GM12891 (cell line): ENCODE measurements at regions not wholly inside any gene's neighbourhood (a gene's known extent, or its start where the extent isn't known, plus 50 kb on each side); places are given as distances from the start of the nearest gene placed in this dataset.
"Not testable (repeated sequence)": the region's sequence is repeated elsewhere in the genome, so short reads cannot be mapped to it uniquely, and the experiment has no call there.

Source experiments
- DNase-seq: peaks from one replicate; pipeline ENCODE4 v3.0.0; 2011; ENCODE audit warnings: low spot score; ENCODE audit not compliant: insufficient read length
- FAIRE-seq: peaks from 2 replicates; lab custom pipeline; 2011; peaks lifted over from hg19 to GRCh38; lab: Jason Lieb, UNC
- PAX5 ChIP-seq: IDR thresholded peaks from 2 replicates; pipeline ENCODE4 v1.6.1; 2011; ENCODE audit warnings: low read length, moderate library complexity, mild to moderate bottlenecking; ENCODE audit not compliant: insufficient read depth, severe bottlenecking
- POLR2A ChIP-seq: IDR thresholded peaks from 2 replicates; pipeline ENCODE4 v1.6.1; 2011; ENCODE audit warnings: low read depth, low read length, control low read depth
- POLR2AphosphoS5 ChIP-seq: IDR thresholded peaks from 2 replicates; pipeline ENCODE4 v1.6.1; 2011; ENCODE audit warnings: low read depth, low read length, control low read depth
- POU2F2 ChIP-seq: IDR thresholded peaks from 2 replicates; pipeline ENCODE4 v1.6.1; 2011; ENCODE audit warnings: low read depth, mild to moderate bottlenecking, control low read depth, low read length, moderate library complexity
- SPI1 ChIP-seq: IDR thresholded peaks from 2 replicates; pipeline ENCODE4 v1.6.1; 2011; ENCODE audit warnings: low read depth, low read length, control low read depth
- TAF1 ChIP-seq: IDR thresholded peaks from 2 replicates; pipeline ENCODE4 v1.6.1; 2011; ENCODE audit warnings: low read depth, low read length, control low read depth

DNA sequence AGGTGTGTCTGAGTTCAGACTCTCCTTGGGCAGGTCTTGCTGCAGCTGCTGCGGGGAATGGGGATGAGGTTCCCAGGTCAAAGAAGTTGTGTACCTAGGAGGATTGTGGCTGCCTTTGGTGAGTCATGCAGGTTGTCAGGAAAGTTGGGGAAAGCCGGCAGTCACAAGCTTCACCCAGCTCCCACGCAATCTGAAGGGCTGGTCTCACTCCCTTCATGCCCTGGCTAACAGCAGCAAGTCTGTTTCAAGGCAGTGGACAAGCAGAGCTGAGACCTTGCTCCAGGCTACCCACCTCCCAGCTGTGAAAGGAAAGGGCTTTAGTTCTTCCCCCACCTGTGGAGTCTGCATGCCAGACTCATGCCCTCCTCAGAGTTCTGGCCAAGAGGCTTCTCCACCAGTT, 287.2 kb downstream of the DTHD1 start:
- peak; percentile 5 for FAIRE-seq
- DNase-seq: no peak
- no peak for TF ChIP-seq POLR2A
- TF ChIP-seq POU2F2: no peak
- TF ChIP-seq PAX5: no peak

DNA sequence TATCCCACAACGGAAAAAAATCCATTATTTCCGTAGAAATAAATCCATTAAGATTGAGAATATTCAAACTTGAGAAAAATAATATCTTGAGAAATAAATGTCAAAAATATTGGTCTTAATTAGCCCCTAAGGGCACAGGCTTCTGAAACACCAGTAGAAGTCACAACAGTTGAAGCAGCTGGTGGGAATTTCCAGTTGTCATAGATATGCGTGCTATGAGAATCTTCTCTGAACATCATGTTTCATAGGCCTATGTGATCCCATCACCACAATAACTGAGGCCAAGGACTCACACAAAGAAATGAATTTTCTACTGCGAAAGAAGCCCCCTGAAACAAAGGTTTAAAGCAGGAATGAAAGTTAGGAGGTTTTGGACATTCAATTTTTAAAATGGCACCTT, 292.0 kb downstream of the DTHD1 start:
- TF ChIP-seq TAF1 (no peak), SPI1 (no peak), POLR2A (no peak), POU2F2 (no peak), POLR2AphosphoS5 (no peak), PAX5 (no peak)
- DNase-seq: no peak
- no peak for FAIRE-seq

DNA sequence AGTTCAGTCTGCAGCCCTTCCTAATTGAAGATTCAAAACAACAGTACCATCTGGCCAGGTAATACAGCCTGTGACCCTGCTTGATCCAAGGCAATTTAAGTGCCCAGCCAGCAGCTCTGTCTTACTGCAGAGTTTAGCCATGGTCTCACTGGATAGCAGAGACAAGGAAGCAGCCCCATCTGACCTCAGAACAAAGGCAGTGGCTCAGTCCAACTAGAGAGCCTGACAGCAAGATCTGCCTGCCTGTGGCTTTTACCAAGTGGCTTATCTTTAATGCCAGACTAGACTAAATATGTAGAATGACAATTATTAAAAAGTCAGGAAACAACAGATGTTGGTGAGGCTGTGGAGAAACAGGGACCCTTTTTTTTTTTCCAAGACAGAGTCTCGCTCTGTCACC, 293.4 kb downstream of the DTHD1 start:
- FAIRE-seq (no peak), DNase-seq (no peak)
- no peak for TF ChIP-seq PAX5
- TF ChIP-seq POLR2A: no peak
- no peak for TF ChIP-seq POU2F2
- no peak for TF ChIP-seq POLR2AphosphoS5
- TF ChIP-seq TAF1: no peak
- TF ChIP-seq SPI1: no peak

DNA sequence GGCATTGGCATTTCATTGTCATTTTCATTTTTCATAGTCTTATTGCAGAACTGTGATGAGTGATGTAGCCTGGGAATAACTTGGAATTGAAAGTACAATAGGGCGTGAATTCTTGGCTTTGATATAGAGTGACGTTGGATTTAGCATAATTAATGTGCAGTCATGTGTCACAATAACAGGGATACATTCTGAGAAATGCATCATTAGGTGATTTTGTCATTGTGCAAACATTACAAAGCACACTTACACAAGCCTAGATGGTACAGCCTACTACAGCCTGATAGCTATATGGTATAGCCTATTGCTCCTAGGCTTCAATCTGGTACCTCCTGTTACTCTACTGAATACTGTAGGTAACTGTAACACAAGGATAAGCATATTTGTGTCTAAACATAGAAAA, 300.8 kb downstream of the DTHD1 start:
- FAIRE-seq (no peak), DNase-seq (no peak)
- TF ChIP-seq PAX5 (no peak), POU2F2 (no peak), POLR2A (no peak), POLR2AphosphoS5 (no peak), TAF1 (no peak), SPI1 (no peak)

DNA sequence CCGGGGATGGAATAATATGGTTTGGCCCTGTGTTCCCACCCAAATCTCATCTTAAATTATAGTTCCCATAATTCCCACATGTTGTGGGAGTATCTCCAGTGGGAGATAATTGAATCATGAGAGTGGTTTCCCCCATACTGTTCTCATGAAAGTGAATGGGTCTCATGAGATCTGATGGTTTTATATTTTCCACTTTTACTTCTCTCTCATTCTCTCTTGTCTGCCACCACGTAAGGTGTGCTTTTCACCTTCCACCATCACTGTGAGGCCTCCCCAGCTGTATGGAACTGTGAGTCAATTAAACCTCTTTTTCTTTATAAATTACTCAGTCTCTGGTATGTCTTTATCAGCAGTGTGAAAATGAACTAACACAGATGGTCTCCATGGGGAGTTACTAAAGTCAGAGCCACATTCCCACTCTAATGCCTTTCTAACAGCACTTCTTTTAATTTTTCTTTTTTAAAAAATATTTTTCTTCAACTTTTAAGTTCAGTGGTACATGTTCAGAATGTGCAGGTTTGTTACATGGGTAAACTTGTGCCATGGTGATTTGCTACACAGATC, 306.6 kb downstream of the DTHD1 start:
- DNase-seq (no peak), FAIRE-seq (no peak)
- TF ChIP-seq TAF1: no peak
- TF ChIP-seq SPI1: 0 out of 2 replicates have a peak, but pooled peaks have one; percentile 2

DNA sequence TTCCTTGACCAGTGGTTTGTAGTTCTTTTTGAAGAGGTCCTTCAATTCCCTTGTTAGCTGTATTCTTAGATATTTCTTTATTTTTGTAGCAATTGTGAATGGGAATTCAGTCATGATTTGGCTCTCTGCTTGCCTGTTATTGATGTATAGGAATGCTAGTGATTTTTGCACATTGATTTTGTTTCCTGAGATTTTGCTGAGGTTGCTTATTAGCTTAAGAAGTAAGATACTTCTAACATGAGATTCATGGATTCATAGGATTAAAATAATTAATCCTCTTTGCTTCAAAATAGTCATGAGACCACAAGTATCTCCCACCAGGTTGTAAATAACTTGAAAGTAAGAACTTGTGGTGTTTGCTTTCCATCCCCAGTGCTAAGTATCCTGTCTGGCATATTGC, 308.9 kb downstream of the DTHD1 start:
- FAIRE-seq: no peak
- no peak for DNase-seq
- TF ChIP-seq TAF1 (no peak), SPI1 (no peak), PAX5 (no peak), POU2F2 (no peak)

DNA sequence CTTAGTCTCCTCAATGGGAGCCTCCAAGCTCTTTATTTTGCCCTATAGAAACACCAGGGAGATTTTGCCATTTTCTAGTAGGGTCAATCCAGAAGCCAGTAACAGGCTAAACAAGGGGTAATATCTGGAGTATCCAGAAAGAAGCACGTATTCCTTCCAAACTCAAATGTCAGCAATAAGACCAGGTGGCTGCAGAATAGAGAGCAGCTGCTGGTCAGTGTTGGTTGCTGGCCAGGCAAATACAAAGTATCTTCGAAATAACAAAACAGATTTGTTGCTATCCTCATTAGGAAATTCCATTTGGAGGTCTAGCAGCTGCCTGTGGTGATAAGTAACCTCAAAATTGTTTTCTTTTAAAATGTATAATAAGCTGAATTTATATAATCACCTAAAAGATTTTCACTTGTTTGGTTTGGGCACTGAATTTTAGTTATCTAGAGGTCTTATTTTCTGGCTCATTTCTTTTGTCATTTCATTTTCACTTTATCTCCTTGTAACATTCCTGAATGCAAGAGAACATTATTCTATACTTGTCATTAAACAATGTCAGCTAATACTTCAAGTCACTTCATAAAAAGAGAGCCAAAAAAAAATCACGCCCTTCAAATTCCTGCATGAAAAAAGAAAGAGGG, 320.6 kb downstream of the DTHD1 start:
- TF ChIP-seq POU2F2 (no peak), POLR2AphosphoS5 (no peak), TAF1 (no peak), PAX5 (no peak), POLR2A (no peak), SPI1 (no peak)
- DNase-seq (no peak), FAIRE-seq (no peak)

DNA sequence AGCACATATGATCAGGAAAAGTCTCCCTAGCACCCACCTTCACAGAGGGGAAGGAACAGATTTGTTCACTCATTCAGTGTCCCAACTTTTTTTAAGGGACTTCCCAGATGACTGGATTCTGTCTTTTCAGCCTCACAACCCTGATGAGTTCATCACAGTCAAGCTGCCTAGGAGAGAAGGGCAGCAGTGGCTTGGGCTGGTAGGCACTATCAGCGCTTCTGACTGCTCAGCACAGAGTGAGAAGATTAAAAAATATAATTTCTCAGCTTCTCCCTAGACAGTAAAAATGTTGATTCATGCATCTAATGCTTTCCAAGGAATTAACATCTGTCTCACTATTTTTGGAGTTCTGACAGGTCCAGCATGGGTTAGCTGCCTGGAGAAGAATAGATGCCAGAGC, 328.2 kb downstream of the DTHD1 start:
- TF ChIP-seq TAF1: no peak
- TF ChIP-seq POU2F2: no peak
- no peak for TF ChIP-seq PAX5
- no peak for TF ChIP-seq SPI1
- TF ChIP-seq POLR2AphosphoS5: no peak
- TF ChIP-seq POLR2A: no peak
- no peak for DNase-seq
- no peak for FAIRE-seq

DNA sequence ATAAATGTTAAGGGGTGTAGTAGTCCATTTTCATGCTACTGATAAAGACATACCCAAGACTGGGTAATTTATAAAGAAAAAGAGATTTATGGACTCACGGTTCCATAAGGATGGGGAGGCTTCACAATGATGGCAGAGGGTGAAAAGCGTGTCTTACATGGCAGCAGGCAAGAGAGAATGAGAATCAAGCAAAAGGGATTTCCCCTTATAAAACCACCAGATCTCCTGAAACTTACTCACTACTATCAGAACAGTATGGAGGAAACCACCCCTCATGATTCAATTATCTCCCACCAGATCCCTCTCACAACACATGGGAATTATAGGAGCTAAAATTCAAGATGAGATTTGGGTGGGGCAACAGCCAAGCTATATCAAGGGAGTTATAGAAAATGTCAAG, 329.2 kb downstream of the DTHD1 start:
- TF ChIP-seq SPI1 (no peak), POU2F2 (no peak), POLR2AphosphoS5 (no peak), POLR2A (no peak), PAX5 (no peak), TAF1 (no peak)
- FAIRE-seq (no peak), DNase-seq (no peak)

DNA sequence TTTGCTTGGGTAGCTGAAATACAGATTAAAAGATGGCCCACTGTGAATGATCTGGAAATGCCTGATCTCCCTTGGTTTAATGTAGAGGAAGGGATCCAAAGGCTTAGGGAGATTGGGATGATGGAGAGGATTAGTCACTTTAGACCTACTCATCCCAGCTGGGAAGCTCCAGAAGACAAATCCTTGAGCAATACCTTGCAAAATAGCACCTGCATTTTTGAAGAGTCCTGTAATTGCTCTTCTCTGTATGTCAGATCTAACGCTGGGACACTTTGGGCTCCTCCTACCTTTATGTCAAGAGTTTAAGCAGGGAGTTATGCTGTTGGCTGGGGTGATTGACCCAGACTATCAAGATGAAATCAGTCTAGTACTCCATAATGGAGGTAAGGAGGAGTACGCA, 331.7 kb downstream of the DTHD1 start:
- not testable (repeated sequence) for DNase-seq, FAIRE-seq

DNA sequence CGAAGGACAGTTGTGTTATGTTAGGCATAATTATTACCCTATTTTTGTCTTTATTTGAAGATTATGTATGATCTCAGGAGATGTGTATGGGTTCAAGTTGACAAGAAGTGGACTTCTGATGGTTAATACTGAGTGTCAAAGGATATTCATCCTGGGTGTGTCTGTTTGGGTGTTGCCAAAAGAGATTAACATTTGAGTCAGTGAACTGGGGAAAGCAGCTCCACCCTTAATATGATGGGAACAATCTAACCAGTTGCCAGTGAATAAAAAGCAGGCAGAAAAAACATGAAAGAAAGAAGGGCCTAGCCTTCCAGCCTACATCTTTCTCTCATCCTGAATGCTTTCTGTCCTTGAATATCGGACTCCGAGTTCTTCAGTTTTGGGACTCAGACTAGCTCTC, 332.6 kb downstream of the DTHD1 start:
- FAIRE-seq (no peak), DNase-seq (no peak)
- TF ChIP-seq POLR2A (no peak), SPI1 (no peak), PAX5 (no peak), TAF1 (no peak), POLR2AphosphoS5 (no peak), POU2F2 (no peak)
